BLaER1 (cell line): ENCODE measurements at regions not wholly inside any gene's neighbourhood (a gene's known extent, or its start where the extent isn't known, plus 50 kb on each side); places are given as distances from the start of the nearest gene placed in this dataset.
"Not testable (repeated sequence)": the region's sequence is repeated elsewhere in the genome, so short reads cannot be mapped to it uniquely, and the experiment has no call there.

Experiments
- H3K27ac ChIP-seq: shearing (Covaris generic); formaldehyde crosslinking; 2 replicates; pipeline ENCODE4 v1.8.1; 2022
- H3K27me3 ChIP-seq: shearing (Covaris generic); formaldehyde crosslinking; 2 replicates; pipeline ENCODE4 v1.8.1; 2022
- H3K36me3 ChIP-seq: shearing (Covaris generic); formaldehyde crosslinking; 2 replicates; pipeline ENCODE4 v1.8.1; 2022
- H3K4me1 ChIP-seq: shearing (Covaris generic); formaldehyde crosslinking; 2 replicates; pipeline ENCODE4 v1.8.1; 2022
- H3K4me2 ChIP-seq: shearing (Covaris generic); formaldehyde crosslinking; 2 replicates; pipeline ENCODE4 v1.8.1; 2022
- H3K4me3 ChIP-seq: shearing (Covaris generic); formaldehyde crosslinking; 2 replicates; pipeline ENCODE4 v1.8.1; 2022
- H3K9ac ChIP-seq: shearing (Covaris generic); formaldehyde crosslinking; 2 replicates; pipeline ENCODE4 v1.8.1; 2022
- H3K9me3 ChIP-seq: shearing (Covaris generic); formaldehyde crosslinking; 2 replicates; pipeline ENCODE4 v1.8.1; 2022
- H4K20me1 ChIP-seq: shearing (Covaris generic); formaldehyde crosslinking; 2 replicates; pipeline ENCODE4 v1.8.1; 2022
- Cebpa-rat ChIP-seq: shearing (Covaris generic); IDR thresholded peaks from 2 replicates; pipeline ENCODE4 v1.8.1; 2022

- peak overlapping the region; percentile 93 for H3K4me3 ChIP-seq
- H3K27ac ChIP-seq: peak overlapping the region; percentile 66
- TF ChIP-seq Cebpa-rat: no peak
These were observed 146.9 kb downstream of the GPR85 start for GRCh38 chr7:112939574-112940313.

GRCh38 chr7:112938863-112939573 is 147.6 kb downstream of the GPR85 start:
- Histone ChIP-seq H3K27me3 (no peaks in the 10 kb centered on the region), H3K4me2 (peak overlapping the region; percentile 93), H3K4me3 (peak overlapping the region; percentile 93), H4K20me1 (peaks cover 37% of the 10 kb centered on the region), H3K4me1 (peaks cover 25% of the 10 kb centered on the region), H3K9ac (peak overlapping the region; percentile 80), H3K36me3 (peaks cover 7% of the 10 kb centered on the region; the same call in 1 of the 2 replicates), H3K9me3 (no peaks in the 10 kb centered on the region), H3K27ac (peak overlapping the region; percentile 65; the same call in 1 of the 2 replicates)
- TF ChIP-seq Cebpa-rat: no peak

More at GRCh38 chr7:112939574-112940313, 146.9 kb downstream of the GPR85 start:
- peak overlapping the region; percentile 93 for H3K4me2 ChIP-seq
- peaks cover 31% of the 10 kb centered on the region for H4K20me1 ChIP-seq
- no peaks in the 10 kb centered on the region for H3K27me3 ChIP-seq
- peaks cover 4% of the 10 kb centered on the region; the same call in 1 of the 2 replicates for H3K36me3 ChIP-seq
- H3K9me3 ChIP-seq: no peaks in the 10 kb centered on the region
- H3K4me1 ChIP-seq: peaks cover 25% of the 10 kb centered on the region
- peak overlapping the region; percentile 80 for H3K9ac ChIP-seq

DNA sequence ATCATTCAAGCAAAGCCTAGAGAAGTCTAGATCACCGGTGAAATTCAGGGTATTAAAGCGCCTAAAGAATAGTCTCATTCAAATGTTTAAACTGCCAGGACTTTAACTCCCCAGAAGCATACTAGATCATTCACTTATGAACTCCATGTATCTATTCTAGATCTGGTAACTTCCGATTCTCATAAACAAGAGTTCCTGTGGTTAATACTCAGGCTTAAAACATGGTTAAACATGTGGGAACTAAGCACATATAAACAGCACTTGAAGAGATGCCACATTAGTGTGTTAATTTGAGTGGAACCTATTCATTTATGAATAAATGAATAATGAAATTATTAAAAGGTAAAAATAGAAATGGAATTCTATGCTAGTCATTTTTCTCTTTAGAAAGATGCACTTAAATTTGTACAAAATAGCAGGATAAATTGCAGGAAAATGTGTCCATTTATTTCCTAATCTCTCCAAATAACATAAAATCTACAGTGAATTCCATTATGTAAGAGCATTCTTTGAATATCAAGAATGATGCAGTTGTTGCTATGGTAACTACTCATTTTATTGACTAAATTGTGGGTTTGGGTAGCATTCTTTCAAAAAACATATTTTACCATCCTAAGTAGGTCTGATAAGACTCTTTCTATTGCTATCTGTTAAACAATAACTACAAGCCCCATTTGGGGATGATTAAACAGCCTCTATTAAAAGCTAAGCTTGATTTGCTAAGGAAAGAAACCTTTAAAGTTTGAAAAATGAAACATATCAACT is 147.6 kb upstream of the TMEM168 start:
- TF ChIP-seq Cebpa-rat: no peak
- Histone ChIP-seq H3K4me1 (peaks cover 25% of the 10 kb centered on the region), H3K4me2 (peak overlapping the region; percentile 93), H3K9ac (peak overlapping the region; percentile 80; the same call in 1 of the 2 replicates), H3K36me3 (peaks cover 9% of the 10 kb centered on the region; the same call in 1 of the 2 replicates), H4K20me1 (peaks cover 49% of the 10 kb centered on the region), H3K4me3 (peak overlapping the region; percentile 93), H3K27ac (no peak overlapping the region), H3K9me3 (no peaks in the 10 kb centered on the region), H3K27me3 (no peaks in the 10 kb centered on the region)

- H3K4me2 ChIP-seq: no peak overlapping the region
- H3K36me3 ChIP-seq: peaks cover 9% of the 10 kb centered on the region; the same call in 1 of the 2 replicates
- H3K27me3 ChIP-seq: no peaks in the 10 kb centered on the region
- H3K9ac ChIP-seq: no peak overlapping the region
- H4K20me1 ChIP-seq: peaks cover 73% of the 10 kb centered on the region
- TF ChIP-seq Cebpa-rat: no peak
- H3K4me1 ChIP-seq: peaks cover 16% of the 10 kb centered on the region
- no peaks in the 10 kb centered on the region for H3K9me3 ChIP-seq
- H3K4me3 ChIP-seq: no peak overlapping the region
- H3K27ac ChIP-seq: no peak overlapping the region
These were observed 143.4 kb upstream of the TMEM168 start for GRCh38 chr7:112933598-112933997.

GRCh38 chr7:112930787-112931186 is 140.6 kb upstream of the TMEM168 start:
- Histone ChIP-seq H3K4me3 (no peak overlapping the region), H3K27me3 (no peaks in the 10 kb centered on the region), H3K4me2 (no peak overlapping the region), H4K20me1 (peaks cover 55% of the 10 kb centered on the region), H3K9me3 (no peaks in the 10 kb centered on the region), H3K4me1 (no peaks in the 10 kb centered on the region), H3K36me3 (peaks cover 8% of the 10 kb centered on the region; the same call in 1 of the 2 replicates), H3K27ac (no peak overlapping the region), H3K9ac (no peak overlapping the region)
- no peak for TF ChIP-seq Cebpa-rat

DNA sequence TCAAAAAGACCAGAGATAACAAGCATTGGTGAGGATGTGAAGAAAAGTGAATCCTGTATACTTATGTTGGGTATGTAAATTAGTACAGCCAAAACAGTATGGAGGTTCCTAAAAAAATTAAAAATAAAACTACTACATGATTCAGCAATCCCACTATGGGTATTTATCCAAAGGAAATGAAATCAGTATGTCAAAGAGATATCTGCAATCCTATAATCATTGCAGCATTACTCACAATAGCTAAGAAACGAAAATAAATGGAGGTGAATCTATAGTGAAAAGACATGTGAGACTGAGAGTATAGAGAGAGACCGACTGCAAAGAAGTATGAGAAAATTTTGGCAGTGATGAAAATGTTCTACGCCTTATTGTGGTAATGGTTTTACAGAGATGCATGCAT is 139.2 kb upstream of the TMEM168 start:
- Histone ChIP-seq H3K4me3 (no peak overlapping the region), H3K4me1 (no peaks in the 10 kb centered on the region), H3K27ac (no peak overlapping the region), H3K36me3 (peaks cover 13% of the 10 kb centered on the region; the same call in 1 of the 2 replicates), H3K9me3 (no peaks in the 10 kb centered on the region), H3K27me3 (no peaks in the 10 kb centered on the region), H4K20me1 (peaks cover 57% of the 10 kb centered on the region), H3K4me2 (no peak overlapping the region), H3K9ac (no peak overlapping the region)
- TF ChIP-seq Cebpa-rat: no peak

GRCh38 chr7:112926018-112926417 is 135.8 kb upstream of the TMEM168 start:
- no peak overlapping the region for H3K4me3 ChIP-seq
- peaks cover 4% of the 10 kb centered on the region for H3K9me3 ChIP-seq
- H3K27me3 ChIP-seq: no peaks in the 10 kb centered on the region
- no peak for TF ChIP-seq Cebpa-rat
- H4K20me1 ChIP-seq: peaks cover 24% of the 10 kb centered on the region
- H3K4me1 ChIP-seq: no peaks in the 10 kb centered on the region
- peaks cover 8% of the 10 kb centered on the region; the same call in 1 of the 2 replicates for H3K36me3 ChIP-seq
- H3K27ac ChIP-seq: no peak overlapping the region
- no peak overlapping the region for H3K9ac ChIP-seq
- no peak overlapping the region for H3K4me2 ChIP-seq

- H3K9ac ChIP-seq, H3K27ac ChIP-seq, H3K4me1 ChIP-seq, H4K20me1 ChIP-seq, H3K4me3 ChIP-seq, H3K36me3 ChIP-seq, H3K27me3 ChIP-seq, H3K4me2 ChIP-seq, H3K9me3 ChIP-seq: not testable (repeated sequence)
These were observed 132.4 kb upstream of the TMEM168 start for GRCh38 chr7:112922546-112922945.

DNA sequence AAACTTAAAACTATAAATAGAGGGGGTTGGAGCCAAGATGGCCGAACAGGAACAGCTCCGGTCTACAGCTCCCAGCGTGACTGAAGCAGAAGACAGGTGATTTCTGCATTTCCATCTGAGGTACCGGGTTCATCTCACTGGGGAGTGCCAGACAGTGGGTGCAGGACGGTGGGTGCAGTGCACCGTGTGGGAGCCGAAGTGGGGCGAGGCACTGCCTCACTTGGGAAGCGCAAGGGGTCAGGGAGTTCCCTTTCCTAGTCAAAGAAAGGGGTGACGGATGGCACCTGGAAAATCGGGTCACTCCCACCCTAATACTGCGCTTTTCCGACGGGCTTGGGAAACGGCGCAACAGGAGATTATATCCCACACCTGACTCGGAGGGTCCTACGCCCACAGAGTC is 126.2 kb upstream of the TMEM168 start:
- peaks cover 19% of the 10 kb centered on the region for H3K36me3 ChIP-seq
- not testable (repeated sequence) for H3K27ac ChIP-seq, H3K27me3 ChIP-seq, H3K4me3 ChIP-seq, H3K4me2 ChIP-seq, H4K20me1 ChIP-seq, H3K4me1 ChIP-seq, H3K9ac ChIP-seq, H3K9me3 ChIP-seq

- H3K9me3 ChIP-seq: peaks cover 29% of the 10 kb centered on the region
- H3K4me1 ChIP-seq: no peaks in the 10 kb centered on the region
- peaks cover 37% of the 10 kb centered on the region for H3K36me3 ChIP-seq
- no peak overlapping the region for H3K4me3 ChIP-seq
- no peaks in the 10 kb centered on the region for H4K20me1 ChIP-seq
- no peak overlapping the region for H3K4me2 ChIP-seq
- H3K27ac ChIP-seq: no peak overlapping the region
- H3K27me3 ChIP-seq: no peaks in the 10 kb centered on the region
- H3K9ac ChIP-seq: no peak overlapping the region
- TF ChIP-seq Cebpa-rat: no peak
These were observed 117.9 kb upstream of the TMEM168 start for GRCh38 chr7:112908086-112908485.
